HFFc6 (cell line): ENCODE measurements at regions not wholly inside any gene's neighbourhood (a gene's known extent, or its start where the extent isn't known, plus 50 kb on each side); places are given as distances from the start of the nearest gene placed in this dataset.

Experiments used
- DNase-seq: peaks from one replicate; pipeline ENCODE4 v3.0.0-alpha.2; 2018
- H3K27ac Mint-ChIP-seq: 2 replicates; pipeline ENCODE4 v1.8.0; 2020; ENCODE audit warnings: mild to moderate bottlenecking, mixed read lengths
- H3K27me3 Mint-ChIP-seq: 2 replicates; pipeline ENCODE4 v1.8.0; 2021; ENCODE audit warnings: mild to moderate bottlenecking, moderate library complexity, mixed read lengths; ENCODE audit not compliant: insufficient read depth
- H3K36me3 Mint-ChIP-seq: 2 replicates; pipeline ENCODE4 v1.8.0; 2021; ENCODE audit warnings: low read depth, mixed read lengths
- H3K4me1 Mint-ChIP-seq: 2 replicates; pipeline ENCODE4 v1.8.0; 2020; ENCODE audit warnings: low read depth, mixed read lengths
- H3K4me3 Mint-ChIP-seq: 2 replicates; pipeline ENCODE4 v1.8.0; 2020; ENCODE audit warnings: mild to moderate bottlenecking, moderate library complexity, mixed read lengths
- H3K9me3 Mint-ChIP-seq: 2 replicates; pipeline ENCODE4 v1.8.0; 2020; ENCODE audit warnings: mild to moderate bottlenecking, mixed read lengths
- TF ChIP-seq, protein P1 (sequence below): fragments of 200-600 bp; sonication (generic); IDR thresholded peaks from 2 replicates; pipeline ENCODE4 v1.5.0; 2021; ENCODE audit warnings: antibody characterized with exemption, mild to moderate bottlenecking

DNA sequence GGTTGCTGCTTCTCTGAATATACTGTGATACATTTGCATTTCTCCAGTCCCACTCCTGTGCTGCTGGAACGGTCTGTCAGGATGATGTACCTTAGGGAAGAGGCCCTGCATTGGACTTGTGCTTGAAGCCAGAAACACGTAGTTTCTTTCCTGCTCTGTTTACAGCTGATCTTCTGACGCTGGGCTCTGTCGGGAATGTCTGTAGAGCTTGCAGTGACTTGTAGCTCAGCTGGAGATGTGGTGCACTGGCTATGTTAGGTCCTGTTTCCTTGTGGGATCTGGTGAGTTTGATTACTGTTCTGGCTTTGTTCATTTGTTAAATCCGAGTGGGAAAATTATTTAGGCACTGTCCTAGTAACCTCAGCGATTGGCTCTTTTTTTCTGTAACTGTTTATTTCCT, 137.2 kb upstream of the WDR1 start:
- Mint-ChIP-seq H3K27me3 (peaks cover 35% of the 10 kb centered on the region), H3K4me1 (no peaks in the 10 kb centered on the region), H3K4me3 (no peak overlapping the region), H3K36me3 (0 out of 2 replicates have a peak, but pooled peaks cover 4% of the 10 kb centered on the region), H3K27ac (no peak overlapping the region), H3K9me3 (no peaks in the 10 kb centered on the region)
- TF ChIP-seq, protein P1, sequence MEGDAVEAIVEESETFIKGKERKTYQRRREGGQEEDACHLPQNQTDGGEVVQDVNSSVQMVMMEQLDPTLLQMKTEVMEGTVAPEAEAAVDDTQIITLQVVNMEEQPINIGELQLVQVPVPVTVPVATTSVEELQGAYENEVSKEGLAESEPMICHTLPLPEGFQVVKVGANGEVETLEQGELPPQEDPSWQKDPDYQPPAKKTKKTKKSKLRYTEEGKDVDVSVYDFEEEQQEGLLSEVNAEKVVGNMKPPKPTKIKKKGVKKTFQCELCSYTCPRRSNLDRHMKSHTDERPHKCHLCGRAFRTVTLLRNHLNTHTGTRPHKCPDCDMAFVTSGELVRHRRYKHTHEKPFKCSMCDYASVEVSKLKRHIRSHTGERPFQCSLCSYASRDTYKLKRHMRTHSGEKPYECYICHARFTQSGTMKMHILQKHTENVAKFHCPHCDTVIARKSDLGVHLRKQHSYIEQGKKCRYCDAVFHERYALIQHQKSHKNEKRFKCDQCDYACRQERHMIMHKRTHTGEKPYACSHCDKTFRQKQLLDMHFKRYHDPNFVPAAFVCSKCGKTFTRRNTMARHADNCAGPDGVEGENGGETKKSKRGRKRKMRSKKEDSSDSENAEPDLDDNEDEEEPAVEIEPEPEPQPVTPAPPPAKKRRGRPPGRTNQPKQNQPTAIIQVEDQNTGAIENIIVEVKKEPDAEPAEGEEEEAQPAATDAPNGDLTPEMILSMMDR = no peak
- DNase-seq = no peak

DNA sequence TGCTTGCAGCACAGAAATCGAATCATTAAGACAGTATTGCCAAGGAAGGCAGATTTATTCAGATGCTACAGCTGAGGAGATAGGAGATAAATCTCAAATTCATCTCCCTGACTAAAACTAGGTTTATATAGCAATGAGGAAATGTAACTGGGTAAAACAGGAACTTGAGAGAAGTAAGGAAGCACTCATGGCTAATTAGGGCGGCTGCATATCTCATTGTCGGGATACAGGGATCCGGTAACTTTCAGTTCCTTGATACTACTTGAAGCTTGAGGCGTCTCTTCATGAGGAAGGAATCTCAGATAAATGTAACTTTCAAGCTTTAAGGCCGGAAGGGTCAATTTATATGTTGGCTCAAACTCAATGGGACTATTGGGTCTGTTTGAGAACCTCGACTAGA, 129.2 kb upstream of the WDR1 start:
- no peaks in the 10 kb centered on the region for H3K4me1 Mint-ChIP-seq
- peaks cover 41% of the 10 kb centered on the region for H3K27me3 Mint-ChIP-seq
- H3K36me3 Mint-ChIP-seq = no peaks in the 10 kb centered on the region
- no peak overlapping the region for H3K27ac Mint-ChIP-seq
- H3K4me3 Mint-ChIP-seq = no peak overlapping the region
- TF ChIP-seq, protein P1 = no peak
- no peaks in the 10 kb centered on the region for H3K9me3 Mint-ChIP-seq
- DNase-seq = no peak

DNA sequence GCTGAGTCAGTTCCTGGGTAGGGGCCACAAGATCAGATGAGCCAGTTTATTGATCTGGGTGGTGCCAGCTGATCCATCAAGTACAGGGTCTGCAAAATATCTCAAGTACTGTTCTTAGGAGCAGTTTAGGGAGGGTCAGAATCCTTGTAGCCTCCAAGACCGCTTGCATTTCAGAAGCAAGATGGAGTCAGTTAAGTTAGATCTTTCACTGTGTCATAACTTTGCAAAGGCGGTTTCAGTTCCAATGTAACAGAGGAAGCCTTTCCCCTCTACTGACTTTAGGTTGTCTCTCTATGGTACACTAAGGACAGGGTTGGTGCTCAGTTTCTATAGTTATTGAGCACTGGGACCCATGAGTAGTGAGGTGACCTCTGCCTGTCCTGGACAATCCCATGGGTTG, 127.3 kb upstream of the WDR1 start:
- DNase-seq = no peak
- Mint-ChIP-seq H3K9me3 (no peaks in the 10 kb centered on the region), H3K36me3 (no peaks in the 10 kb centered on the region), H3K27ac (no peak overlapping the region), H3K4me1 (no peaks in the 10 kb centered on the region), H3K4me3 (no peak overlapping the region), H3K27me3 (peaks cover 37% of the 10 kb centered on the region)
- TF ChIP-seq, protein P1 = no peak

DNA sequence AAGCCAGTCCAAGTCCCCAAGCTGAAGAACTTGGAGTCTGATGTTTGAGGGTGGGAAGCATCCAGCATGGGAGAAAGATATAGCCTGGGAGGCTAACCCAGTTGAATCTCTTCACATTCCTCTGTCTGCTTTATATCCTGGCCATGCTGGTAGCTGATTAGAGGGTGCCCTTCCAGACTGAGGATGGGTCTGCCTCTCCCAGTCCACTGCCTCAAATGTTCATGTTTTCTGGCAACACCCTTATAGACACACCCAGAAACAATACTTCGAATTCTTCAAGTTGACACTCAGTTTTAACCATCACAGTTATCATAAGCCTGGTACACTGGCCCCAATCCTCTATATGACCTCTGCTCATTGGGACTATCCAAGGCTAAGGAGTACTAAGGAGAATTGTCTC, 124.1 kb upstream of the WDR1 start:
- no peak overlapping the region for H3K27ac Mint-ChIP-seq
- H3K27me3 Mint-ChIP-seq = peaks cover 23% of the 10 kb centered on the region
- H3K4me1 Mint-ChIP-seq = no peaks in the 10 kb centered on the region
- TF ChIP-seq, protein P1 = no peak
- H3K4me3 Mint-ChIP-seq = no peak overlapping the region
- H3K36me3 Mint-ChIP-seq = no peaks in the 10 kb centered on the region
- H3K9me3 Mint-ChIP-seq = no peaks in the 10 kb centered on the region; the same call in 1 of the 2 replicates
- no peak for DNase-seq

DNA sequence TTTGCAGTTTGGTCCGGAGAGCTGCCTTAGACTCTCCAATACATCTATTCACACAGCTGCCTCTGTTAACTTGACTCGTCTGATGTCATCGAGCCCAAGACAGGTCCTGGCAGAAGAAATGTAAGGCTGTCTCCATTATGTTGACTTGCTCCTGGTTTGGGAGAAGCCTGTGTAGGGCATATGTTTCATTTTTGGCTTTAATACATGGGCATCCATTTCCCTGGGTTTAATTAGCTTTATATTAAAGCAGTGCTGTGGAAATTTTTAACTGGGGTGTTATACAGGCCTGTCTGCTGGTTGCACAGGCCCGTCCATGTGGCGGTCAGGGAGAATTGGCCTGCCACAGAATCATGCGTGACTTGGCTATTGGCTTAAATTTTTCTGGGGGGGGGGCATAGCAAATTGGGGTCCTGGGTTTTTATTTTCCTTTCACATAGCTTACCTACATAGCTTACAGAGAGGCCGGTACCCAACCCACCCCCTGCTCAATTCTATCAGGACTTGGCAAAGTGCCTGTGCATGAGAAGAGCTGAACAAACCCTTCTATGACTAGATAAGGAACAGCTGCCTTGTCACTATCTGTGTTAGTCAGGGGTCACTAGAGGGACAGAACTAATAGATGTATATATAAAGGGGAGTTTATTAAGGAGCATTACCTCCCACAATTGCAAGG, 123.5 kb upstream of the WDR1 start:
- peaks cover 23% of the 10 kb centered on the region for H3K27me3 Mint-ChIP-seq
- no peaks in the 10 kb centered on the region; the same call in 1 of the 2 replicates for H3K9me3 Mint-ChIP-seq
- DNase-seq = no peak
- H3K36me3 Mint-ChIP-seq = no peaks in the 10 kb centered on the region
- no peak overlapping the region for H3K27ac Mint-ChIP-seq
- TF ChIP-seq, protein P1 = no peak
- no peak overlapping the region for H3K4me3 Mint-ChIP-seq
- H3K4me1 Mint-ChIP-seq = no peaks in the 10 kb centered on the region
